UCSD-AML1 (cell line): ENCODE measurements at regions not wholly inside any gene's neighbourhood (a gene's known extent, or its start where the extent isn't known, plus 50 kb on each side); places are given as distances from the start of the nearest gene placed in this dataset.

Source experiments
- DNase-seq: peaks from one replicate; lab custom pipeline; 2025; ENCODE audit not compliant: unreplicated experiment; lab: John Stamatoyannopoulos, UW

DNA sequence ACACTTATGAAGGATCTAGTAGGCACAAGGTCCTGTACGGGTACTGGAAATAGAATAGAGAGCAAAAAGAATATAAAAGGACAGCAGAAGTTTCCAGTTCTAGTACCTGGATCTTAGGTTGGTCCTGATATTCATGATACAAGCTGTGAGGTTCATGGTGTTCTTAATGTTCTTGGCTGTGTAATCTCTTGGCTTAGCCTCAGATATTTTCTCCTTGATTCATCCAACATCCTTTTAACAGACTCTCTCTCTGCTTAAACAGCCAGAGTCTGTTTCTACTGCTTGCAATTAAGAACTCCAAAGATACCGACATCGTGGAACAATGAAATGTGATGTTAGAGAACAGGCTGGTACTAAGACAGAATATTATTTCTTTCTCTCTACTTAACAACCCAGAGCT lies 49.9 kb downstream of the CNTN3 start:
- no peak for DNase-seq

DNA sequence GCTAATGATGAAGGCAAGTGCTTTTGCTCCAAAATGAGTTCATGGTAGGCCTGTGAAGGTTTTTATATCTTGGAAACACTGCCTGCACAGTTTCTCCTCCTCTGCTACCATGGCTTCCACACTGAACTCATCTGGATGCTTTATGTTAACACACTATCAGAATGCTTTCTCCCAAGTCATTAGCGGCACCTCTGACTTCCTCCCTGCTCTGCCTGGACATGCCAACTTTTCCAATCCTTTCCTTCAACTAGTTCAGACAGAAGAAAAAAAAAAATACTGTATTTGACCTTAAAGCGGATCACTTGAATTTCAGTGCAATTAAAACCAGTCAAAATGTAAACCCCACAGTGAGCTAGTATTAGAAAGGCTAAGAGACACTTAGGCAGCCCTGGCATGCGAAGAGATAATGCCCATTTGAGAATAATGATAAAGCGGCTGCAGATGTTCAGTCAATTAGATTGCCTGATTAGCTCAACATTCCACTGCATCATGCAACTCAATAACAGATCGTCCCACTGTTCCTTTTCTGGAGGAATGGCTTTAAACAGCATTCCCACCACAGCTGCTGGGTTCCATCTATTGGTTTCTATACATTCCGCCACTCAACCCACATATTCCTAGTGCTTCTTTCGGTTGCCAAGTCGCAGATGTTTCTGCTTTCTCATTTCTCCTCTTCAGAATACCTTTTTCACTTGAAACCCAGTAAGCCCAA lies 51.7 kb downstream of the CNTN3 start:
- DNase-seq, result no peak

DNA sequence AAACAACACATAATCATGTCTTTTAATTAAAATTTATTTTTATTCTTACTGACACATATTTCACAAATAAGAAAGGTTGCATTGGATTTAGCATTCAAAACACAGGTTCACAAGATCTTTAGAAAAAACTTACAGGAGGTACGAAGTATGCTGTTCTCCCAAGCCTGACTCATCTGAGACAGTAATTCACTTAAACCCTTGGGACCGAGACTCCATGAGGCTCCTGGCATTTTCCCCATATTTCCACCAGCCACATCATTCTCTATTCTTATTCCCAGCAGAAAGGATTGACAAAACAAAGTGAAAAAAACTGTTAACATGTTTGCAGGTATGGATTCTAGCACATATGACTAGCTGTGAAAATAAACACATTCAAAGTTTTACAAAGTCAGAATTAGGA lies 52.6 kb downstream of the CNTN3 start:
- no peak for DNase-seq

DNA sequence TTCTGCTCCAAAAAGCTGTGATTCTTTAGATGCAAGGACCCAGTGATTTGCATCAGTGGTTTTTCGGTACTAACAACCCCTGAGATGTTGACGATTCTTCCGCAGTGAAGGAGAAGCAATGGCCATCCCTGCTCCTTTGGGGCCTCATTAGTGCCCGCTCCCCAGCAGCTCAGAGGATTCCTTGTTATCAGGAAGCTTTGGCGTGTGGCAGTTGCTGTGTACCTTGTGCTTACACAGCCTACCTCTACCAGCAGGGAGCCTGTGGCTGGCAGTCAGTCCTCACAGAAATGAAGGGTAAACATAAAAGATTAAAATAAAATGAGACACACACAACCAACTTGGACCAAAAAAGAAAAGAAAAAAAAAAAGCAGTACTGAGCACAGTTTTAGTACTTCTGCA lies 55.2 kb downstream of the CNTN3 start:
- no peak for DNase-seq

DNA sequence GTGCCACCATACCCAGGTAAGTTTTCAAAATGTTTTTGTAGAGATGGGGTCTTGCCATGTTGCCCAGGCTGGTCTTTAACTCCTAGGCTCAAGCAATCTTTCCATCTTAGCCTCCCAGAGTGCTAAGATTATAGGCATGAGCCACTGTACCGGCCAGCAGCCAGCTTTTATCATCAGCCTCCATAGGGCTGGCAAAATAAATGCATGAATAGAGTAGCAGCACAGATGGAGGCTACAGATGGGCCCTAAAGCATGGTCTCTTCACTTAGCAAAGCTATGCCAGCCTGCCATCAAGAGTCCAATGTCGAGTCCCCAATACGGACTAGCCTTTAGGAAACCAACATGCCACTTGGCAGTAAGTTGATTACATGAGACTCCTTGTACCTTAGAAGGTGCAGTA lies 63.8 kb downstream of the CNTN3 start:
- DNase-seq, result no peak

DNA sequence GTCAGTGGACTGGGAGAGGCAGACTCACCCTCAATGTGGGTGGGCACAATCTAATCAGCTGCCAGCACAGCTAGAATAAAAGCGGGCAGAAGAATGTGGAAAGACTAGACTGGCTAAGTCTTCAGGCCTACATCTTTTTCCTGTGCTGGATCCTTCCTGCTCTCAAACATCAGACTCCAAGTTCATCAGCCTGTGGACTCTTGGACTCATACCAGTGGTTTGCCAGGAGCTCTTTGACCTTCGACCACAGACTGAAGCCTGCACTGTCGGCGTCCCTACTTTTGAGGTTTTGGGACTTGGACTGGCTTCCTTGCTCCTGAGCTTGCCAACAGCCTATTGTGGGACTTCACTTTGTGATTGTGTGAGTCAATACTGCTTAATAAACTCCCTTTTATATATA lies 68.0 kb downstream of the CNTN3 start:
- DNase-seq, result no peak

GRCh38 chr3:74542441-74542840 lies 72.0 kb downstream of the CNTN3 start:
- no peak for DNase-seq

GRCh38 chr3:74539876-74540275 lies 74.6 kb downstream of the CNTN3 start:
- DNase-seq, result no peak

- no peak for DNase-seq
Observed at GRCh38 chr3:74538669-74539068, 75.8 kb downstream of the CNTN3 start.

DNA sequence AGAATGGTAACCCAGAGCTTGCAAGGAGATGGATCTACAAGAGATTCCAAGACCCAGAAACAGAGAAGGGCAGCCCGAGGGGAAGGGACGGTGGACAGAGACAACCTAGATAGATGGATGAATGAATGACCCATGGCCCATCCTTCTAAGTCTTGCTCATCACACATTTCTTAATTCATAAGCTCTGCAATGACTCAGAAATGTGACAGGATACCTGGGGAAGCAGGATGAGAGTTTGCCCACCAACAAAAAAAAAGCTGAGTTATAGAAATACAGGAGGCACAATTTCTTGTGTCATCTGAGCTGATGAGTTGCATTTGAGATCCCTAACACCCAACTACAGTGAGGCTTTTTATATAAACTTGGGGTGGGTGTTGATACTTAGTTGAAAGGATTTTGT lies 76.6 kb downstream of the CNTN3 start:
- no peak for DNase-seq

- DNase-seq, result no peak
Observed at GRCh38 chr3:74537164-74537563, 77.3 kb downstream of the CNTN3 start.

DNA sequence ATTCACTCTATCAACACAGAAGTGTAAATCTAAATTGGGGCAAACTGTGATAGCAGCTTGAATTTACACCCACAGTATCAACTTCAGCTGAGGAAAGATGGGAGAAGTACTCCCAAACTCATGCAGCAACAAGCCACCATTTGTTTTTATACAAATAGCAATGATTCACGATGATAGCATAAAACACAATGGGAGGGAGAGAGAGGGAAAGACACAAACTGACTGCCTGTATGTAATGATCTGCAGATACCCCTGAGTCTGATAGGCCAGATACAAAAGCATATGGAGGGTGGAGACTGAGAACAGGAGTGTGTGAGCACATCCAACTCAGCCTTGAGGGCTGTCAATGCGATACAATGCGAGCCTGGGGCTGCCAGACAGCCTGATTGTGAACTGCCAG lies 79.2 kb downstream of the CNTN3 start:
- DNase-seq, result no peak

- DNase-seq, result no peak
Observed at GRCh38 chr3:74534611-74535010, 79.8 kb downstream of the CNTN3 start.

DNA sequence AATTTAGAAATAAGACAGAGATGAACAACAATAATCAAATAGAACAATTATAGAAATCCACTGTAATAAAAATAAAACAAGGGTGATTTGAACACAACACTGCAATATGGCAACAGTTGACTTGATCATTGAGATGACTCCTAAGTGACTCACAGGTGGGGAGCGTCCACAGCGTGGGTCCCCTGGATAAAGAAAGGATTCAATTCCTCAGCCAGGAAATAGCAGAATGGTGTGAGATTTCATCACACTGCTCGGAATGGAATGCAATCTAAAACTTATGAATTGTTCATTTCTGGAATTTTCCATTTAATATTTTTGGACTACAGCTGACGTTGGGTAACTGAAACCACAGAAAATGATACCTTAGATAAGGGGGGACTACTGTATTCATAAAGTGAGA lies 82.0 kb downstream of the CNTN3 start:
- no peak for DNase-seq

- DNase-seq, result no peak
Observed at GRCh38 chr3:74531491-74531890, 83.0 kb downstream of the CNTN3 start.

- no peak for DNase-seq
Observed at GRCh38 chr3:74529145-74529544, 85.3 kb downstream of the CNTN3 start.

GRCh38 chr3:74527566-74527965 lies 86.9 kb downstream of the CNTN3 start:
- no peak for DNase-seq

DNA sequence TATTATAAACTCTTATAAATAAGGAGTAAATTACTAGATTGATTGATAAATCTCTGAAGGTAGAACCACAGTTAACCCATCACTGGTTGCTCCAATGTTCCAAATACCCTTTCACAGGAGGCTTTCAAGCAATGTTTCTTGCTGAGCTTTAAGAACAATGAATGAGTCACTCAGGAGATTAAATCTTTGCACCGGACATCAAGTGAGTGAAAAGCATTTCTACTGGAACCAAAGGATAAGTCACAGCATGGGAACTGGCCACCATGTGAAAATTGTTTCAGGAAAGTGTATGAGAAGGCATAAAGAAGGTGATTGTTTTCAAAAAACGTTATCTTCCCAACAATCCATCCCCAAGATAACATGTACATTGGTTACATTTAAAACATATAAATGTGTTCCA lies 90.6 kb downstream of the CNTN3 start:
- no peak for DNase-seq

GRCh38 chr3:74520895-74521294 lies 93.6 kb downstream of the CNTN3 start:
- no peak for DNase-seq

GRCh38 chr3:74518610-74519009 lies 95.8 kb downstream of the CNTN3 start:
- DNase-seq, result no peak

- DNase-seq, result no peak
Observed at GRCh38 chr3:74516019-74516418, 98.4 kb downstream of the CNTN3 start.

DNA sequence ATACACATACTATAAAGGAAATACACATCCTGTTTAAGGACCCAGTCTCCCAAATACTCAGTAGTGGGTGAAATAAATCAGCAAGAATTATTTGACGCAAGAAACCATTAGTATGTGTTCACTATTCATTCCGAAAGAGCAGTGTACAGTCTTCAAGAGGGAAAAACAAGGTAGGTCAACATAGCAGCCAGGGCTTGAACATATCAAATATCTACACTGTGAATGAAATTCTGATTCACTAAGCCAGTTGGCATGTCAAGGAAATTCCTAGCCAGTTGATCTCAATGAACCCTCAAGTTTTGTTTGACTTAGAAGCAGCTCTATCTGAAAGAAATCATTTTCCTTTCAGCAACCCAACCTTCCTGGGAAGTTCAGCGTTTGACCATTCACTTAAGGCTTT lies 99.0 kb downstream of the CNTN3 start:
- DNase-seq, result no peak

- no peak for DNase-seq
Observed at GRCh38 chr3:74511078-74511477, 103.4 kb downstream of the CNTN3 start.
